Jurkat, Clone E6-1 (cell line): ENCODE measurements at regions not wholly inside any gene's neighbourhood (a gene's known extent, or its start where the extent isn't known, plus 50 kb on each side); places are given as distances from the start of the nearest gene placed in this dataset.

Source experiments
- DNase-seq: peaks from one replicate; pipeline ENCODE4 v3.0.0-alpha.2; 2011; ENCODE audit warnings: low read depth, low spot score
- H3K4me3 ChIP-seq: 2 replicates; pipeline ENCODE4 v1.5.1; 2011; ENCODE audit warnings: mild to moderate bottlenecking, low read length, control low read depth, moderate library complexity

DNA sequence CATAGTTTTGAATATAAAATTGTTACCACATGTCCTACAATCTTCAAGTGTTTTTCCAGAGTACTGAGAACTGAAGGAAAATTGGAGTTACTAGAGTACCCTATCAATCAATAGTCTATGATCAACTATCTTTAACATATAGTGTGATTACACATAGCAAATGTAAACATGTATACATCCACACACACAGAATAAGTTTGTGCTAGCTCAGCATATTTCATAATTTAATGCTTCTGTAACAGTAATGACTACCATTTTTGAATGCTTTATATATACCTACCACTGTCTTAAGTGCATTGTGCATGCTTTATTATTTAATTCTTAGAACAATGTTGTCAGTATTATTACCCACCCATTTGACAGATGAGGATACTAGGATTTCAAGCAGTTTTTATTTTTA is 523.9 kb downstream of the HAO1 start:
- DNase-seq: no peak

DNA sequence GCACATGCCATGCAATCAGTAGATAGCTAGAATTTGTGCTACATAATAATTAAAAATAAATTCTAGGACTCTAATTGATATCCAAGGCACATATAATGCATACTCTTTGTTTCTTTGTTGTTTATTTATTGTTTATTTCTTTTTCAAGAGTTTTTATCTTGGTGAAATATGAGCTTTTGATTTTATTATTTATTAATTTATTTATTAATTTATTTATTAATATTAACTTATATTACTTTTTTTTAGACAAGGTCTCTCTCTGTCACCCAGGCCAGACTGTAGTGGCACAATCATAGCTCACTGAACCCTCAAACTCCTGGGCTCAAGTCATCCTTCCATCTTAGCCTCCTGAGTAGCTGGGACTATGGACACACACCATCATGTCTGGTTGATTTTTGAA is 519.9 kb downstream of the HAO1 start:
- DNase-seq: no peak
- no peak overlapping the region for H3K4me3 ChIP-seq

More for the DNA sequence above, 523.9 kb downstream of the HAO1 start:
- H3K4me3 ChIP-seq: no peak overlapping the region

DNA sequence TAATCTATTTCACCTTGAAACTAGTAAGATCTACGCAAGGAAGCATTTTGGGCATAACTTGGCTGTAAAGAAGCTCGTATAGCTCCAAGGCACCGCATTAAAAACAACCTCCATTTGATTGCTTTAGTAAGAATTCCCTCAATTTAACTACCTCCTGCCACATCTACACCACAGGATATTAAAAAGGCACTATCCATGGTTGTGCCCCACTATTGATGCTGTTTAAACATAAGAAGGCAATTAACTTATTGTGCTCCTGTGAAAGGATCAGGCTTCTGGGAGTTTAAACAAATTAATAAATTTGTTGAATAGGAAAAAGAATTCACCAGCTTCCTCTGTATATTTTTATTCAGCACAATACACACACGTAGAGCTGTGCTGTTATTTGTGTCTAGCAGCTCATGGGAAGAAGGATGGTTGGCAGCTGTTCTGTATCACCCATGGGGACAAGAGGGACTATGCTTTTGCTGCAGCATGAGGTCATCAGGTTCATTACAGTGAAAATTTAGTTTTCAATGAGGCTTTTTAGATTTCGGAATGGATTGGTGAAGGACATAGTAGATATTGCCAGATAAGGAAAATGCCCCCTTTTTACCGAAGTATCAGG is 513.3 kb downstream of the HAO1 start:
- H3K4me3 ChIP-seq: no peak overlapping the region
- no peak for DNase-seq

DNA sequence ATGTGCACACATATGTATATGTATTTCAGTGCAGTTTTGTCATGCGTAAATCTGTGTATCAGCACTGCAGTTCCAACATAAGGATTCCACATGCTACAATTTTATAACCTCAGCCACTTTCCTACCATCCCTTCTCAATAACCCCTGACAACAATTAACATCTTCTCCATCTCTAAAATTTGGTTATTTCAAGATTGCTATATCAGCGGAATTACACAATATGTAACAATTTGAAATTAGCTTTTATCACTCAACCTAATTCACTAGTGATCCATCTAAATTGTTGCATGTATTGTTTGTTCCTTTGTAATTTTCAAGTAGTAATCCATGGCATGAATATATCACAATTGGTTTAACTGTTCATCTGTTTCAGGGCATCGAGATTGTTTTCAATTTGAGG is 511.3 kb downstream of the HAO1 start:
- no peak for DNase-seq
- H3K4me3 ChIP-seq: no peak overlapping the region

DNA sequence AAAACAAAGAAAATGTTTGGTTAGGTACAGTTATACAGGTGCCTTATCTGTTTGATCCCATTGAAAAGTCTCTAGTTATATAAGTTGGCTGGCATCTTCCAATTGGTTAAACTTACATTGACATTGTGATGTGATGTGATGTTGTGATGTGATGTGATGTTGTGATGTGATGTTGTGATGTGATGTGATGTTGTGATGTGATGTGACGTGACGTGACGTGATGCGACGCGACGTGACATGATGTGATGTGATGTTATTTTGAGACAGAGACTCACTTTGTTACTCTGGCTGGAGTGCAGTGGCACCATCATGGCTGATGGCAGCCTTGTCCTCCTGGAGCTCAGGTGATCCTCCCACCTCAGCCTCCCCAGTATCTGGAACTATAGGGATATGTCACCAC is 507.6 kb downstream of the HAO1 start:
- no peak overlapping the region for H3K4me3 ChIP-seq
- DNase-seq: no peak

DNA sequence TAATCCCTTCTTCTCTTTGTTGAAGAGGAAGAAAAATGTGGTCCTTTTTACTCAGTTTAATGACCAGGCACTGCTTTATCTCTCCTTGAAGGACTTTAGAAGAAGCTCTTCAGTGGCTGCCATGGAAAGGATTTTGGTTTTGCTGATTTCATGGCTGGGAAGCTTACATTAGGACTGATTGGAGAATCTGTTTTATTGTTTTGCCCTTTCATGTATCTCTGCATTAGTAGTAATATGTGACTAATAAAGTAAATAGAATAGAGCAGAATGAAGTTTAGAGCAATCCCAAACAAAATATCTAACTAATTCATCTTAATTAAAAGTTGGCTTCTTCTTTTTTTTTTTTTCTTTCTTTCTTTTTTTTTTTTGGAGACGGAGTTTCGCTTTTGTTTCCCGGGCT is 502.9 kb downstream of the HAO1 start:
- H3K4me3 ChIP-seq: no peak overlapping the region
- no peak for DNase-seq

DNA sequence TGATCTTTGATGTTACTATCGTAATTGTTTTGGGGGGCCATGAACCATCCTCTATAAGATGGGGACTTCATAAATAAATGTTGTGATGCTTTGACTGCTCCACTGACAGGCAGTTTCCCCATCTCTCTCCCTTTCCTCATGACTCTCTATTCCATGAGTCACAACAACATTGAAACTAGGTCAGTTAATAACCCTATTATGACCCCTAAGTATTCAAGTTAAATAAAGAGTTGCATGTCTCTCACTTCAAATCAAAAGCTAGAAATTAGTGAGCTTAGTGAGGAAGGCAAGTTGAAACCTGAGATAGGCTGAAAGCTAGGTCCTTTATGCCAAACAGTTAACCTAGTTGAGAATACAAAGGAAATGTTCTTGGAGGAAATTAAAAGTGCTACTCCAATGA is 491.0 kb downstream of the HAO1 start:
- DNase-seq: no peak
- H3K4me3 ChIP-seq: no peak overlapping the region

DNA sequence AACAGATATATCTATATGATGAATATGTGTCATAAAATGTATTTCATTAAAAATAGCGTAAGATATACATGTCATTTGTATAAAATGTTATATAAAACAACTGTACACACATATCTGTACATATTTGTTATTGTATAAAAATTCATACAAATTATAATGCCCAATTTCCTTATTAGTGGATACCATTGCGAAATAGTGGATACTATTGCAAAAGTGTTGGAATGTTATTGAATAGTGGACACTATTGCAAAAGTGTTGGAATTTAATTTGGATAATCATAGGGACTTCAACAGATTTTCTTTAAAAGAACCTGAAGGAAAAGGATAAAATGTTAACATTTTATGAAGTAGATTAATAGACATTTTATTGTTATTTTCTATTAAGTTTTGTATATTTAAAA is 487.4 kb downstream of the HAO1 start:
- H3K4me3 ChIP-seq: no peak overlapping the region
- DNase-seq: no peak

DNA sequence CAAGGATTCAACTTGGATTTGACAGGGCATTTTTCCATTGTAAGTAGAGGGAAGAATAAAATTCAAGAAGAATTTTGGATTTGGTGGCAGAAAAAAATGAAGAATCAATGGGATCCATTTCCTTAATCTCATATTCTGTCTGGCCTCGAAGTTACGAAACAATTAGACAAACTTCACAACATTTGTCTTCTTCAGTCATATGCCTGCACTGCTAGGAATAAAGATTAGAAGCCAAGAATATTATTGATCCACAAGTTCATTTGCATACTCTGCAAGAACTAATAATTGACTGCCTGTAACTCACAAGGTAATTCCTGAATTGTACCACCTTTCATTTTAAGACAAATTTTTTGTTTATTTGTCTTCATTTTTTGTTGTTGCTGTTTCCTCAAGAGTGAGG is 486.2 kb downstream of the HAO1 start:
- DNase-seq: no peak
- H3K4me3 ChIP-seq: no peak overlapping the region

DNA sequence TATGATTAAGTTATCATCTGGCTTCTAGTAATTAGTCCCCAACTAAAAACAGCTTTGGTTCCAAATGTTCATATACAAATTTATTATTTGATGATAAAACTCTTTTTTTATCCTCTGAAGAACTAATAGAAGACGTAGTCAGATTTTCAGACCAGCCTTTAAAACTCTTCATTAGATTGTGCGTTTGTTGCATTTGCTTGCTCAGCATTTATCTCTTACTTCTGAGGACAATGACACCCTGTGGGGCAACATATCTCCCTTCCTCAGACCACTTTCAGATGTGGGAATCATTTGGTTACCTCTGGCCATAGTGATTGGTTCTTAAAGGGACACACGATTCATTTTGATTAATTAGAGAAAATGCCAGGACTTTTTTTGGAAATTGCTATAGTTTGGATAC is 481.8 kb downstream of the HAO1 start:
- DNase-seq: no peak
- H3K4me3 ChIP-seq: no peak overlapping the region

DNA sequence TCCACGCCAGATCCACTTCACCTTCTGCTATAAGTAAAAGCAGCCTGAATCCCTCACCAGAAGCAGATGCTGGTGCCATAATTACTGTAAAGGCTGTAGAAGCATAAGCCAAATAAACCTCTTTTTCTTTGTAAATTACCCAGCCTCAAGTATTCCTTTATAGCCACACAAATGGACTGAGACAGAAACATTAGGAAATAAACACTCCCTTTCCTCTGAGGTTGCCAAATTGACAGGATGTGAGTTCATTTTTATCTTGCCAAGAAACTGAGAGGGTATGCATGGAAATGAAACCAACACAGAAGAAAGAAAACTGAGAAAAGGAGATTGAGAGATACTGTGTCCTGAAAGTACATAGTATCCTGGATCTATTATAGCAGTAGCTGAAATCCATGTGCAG is 481.2 kb downstream of the HAO1 start:
- DNase-seq: no peak
- no peak overlapping the region for H3K4me3 ChIP-seq

DNA sequence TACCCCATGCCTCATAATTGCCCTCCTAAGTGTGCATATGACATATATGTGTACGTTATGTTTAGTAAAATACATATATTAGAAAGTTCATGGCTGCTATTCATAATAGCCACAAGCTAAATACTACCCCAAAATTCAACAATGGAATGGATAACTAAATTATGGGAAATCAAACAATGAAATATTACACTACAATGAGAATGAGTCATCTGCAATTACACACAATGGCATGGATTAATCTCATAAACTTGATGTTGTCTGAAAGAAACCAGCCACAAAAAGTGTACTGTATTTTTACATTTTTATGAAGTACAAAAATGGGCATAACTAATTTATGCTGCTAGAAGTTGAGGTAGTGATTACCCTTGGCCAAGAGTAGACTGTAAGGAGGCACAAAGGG is 477.0 kb downstream of the HAO1 start:
- no peak for DNase-seq
- H3K4me3 ChIP-seq: no peak overlapping the region

DNA sequence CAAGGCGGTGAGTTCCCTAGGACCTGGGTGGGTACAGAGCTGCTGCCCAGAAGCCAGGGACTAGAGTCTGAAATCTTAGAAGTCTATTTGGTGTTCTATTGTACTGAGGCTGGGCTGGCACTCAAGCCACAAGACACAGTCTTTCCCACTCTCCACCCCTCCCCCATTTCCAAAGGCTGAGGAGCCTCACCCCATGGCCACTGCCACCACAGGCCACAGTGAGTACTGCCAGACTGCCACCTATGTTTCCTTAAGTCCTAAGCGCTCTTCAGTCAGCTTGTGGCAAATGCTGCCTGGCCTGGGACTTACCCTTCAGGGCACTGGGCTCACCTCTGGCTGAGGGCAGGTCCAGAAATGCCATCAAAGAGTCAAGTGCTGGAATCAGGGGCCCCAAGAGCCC is 469.3 kb downstream of the HAO1 start:
- no peak overlapping the region for H3K4me3 ChIP-seq
- DNase-seq: no peak

DNA sequence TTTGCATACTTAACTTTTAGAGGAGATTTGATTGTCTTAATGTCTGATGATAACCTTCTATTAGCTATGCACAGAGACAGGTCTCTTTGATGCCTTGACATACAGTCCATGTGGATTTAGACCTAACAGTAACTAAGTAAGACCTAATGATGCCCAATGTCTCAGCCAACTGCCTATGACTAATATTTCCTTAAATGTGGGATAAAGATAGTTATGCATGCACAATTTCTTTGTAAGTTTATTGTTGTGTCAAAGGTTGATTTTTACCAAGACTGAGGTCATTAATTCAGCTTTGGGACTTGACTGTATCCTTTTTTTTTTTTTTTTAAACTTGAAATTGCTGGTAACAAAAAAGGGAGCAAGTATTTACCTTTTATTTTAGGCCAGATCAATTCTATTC is 450.0 kb downstream of the HAO1 start:
- no peak for DNase-seq

DNA sequence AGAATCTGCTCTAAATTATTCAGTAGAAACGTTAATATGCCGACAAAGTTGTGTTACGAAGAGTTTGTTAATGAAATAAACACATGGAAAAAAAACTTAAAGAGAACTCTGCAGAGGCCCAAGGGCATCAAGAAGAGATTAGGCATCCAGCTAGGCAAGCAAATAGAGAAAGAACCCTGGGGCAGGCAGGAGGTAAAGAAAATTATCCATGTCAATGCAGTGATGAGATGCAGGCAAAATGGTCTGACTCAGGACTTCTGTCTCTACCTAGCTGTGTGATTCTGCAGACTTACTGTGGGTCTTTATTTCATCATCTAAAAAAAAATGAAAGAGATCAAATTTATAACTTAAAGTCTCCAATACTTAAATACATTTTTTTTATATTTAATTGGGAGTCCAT is 448.0 kb downstream of the HAO1 start:
- no peak overlapping the region for H3K4me3 ChIP-seq
- DNase-seq: no peak

More for the DNA sequence above, 450.0 kb downstream of the HAO1 start:
- no peak overlapping the region for H3K4me3 ChIP-seq

DNA sequence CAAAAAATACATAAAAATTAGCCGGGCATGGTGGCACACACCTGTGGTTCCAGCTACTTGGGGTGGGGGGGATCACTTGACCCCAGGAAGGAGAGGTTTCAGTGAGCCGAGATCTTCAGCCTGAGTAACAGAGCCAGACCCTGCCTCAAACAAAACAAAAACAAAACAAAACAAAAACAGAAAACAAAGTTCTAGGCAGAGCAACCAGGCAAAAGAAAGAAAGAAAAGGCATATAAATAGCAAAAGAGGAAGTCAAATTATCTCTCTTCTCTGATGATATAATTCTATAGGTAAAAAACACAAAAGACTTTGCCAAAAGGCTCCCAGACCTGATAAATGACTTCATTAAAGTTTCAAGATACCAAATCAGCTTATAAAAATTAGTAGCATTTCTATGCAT is 446.9 kb downstream of the HAO1 start:
- no peak for DNase-seq
- H3K4me3 ChIP-seq: no peak overlapping the region

DNA sequence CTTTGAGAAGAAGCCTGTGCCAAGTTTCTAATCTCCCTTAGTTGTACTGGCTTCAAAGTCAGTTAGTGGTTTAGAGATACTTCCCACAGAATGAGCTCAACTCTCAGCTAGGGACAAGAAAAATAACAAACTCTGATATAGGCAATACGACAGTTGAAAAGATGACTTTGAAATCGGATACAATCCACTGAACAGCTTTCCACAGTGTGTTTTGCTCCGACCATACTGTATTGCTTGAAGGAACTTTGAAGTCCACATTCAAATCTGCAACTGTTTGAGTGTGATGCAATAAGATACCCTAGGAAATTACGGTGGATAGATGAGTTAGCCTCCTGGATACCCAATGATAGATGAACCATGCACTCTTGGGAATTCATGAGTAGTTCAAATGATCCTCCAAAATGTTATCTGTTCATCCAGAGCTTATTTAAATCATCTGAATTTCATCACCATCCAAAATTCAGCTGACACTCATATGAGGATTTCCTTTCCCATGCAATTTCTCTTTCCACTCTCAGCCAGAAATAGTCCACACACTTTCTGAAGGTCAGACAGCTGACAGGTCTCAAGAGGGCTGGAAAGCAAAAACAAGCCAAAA is 443.8 kb downstream of the HAO1 start:
- DNase-seq: no peak

DNA sequence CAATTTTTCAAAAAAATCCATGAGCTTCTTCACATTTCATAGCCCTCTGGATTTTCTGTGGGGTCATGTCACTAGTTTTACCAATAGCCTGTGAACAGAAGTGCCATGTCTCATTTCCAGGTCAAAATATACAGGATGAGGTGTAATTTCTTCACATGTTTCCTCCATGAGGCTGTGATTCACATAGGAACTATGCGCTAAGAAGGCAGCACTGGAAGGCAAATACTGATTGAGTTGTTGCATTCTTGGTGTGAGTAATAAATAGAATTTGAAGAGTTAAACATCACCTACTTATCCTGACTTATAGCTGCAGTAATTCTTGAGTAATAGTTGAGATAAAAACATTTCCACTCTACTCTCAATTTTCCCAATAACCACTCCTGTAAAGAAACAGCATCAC is 442.3 kb downstream of the HAO1 start:
- no peak for DNase-seq
- H3K4me3 ChIP-seq: no peak overlapping the region

More for the DNA sequence above, 443.8 kb downstream of the HAO1 start:
- no peak overlapping the region for H3K4me3 ChIP-seq

DNA sequence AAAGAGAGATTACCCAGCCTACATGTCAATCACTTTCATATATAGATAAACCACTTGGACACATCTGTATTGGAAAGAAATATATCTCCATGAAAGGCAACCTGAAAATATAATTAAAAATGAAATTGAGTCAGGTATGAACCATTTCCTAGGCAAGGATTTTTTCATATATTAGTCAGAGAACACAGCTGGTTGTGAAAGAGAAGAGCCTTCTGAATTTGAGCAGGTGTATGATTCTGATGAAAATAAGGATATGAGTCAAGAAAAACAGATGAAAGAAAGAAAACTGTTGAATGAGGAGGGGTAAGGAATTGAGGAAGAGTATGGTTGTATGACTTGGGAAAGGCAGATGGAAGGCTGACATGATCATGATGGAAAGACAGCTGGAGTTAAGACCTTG is 441.1 kb downstream of the HAO1 start:
- DNase-seq: no peak

DNA sequence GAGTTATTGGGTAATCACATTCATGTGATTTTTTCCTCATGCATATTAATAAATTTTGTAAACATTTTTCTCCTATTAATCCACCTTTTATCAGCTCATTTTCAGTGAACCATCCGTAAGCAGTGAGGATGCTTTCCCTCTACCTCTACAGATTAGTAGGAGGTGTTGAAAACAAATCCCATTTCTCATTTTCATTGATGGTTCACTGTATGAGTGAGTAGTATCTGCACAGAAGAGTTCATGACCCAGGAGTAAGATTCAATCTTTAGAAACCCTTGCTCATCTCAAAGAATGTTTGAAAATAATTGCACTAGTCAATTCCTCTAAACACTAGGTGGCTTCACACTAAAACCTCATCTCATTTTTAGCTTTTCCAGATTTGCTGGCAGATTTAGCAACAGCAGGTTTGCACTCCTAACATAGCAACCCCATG is 440.0 kb downstream of the HAO1 start:
- no peak overlapping the region for H3K4me3 ChIP-seq
- no peak for DNase-seq

More for the DNA sequence above, 441.1 kb downstream of the HAO1 start:
- no peak overlapping the region for H3K4me3 ChIP-seq

DNA sequence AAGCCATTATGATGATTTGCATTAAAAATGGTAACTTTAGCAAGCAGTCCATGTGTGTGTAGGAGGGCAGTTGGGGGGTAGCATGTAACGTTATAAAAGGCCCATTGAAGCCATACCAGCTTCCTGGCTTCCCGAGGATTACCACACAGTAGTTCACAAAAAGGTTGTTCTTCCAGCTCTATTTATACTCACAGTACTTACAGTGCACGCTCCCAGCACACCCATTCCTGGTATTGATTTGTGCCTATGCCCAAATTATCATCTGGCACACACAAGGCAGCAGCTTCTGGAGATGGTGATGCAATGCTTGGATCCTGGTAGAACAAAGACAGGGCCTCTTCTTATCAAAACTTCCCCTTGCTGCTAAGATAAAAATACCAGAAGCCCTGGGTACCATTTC is 436.8 kb downstream of the HAO1 start:
- no peak overlapping the region for H3K4me3 ChIP-seq
- DNase-seq: no peak
